ENCODE measurements at regions not wholly inside any gene's neighbourhood (a gene's known extent, or its start where the extent isn't known, plus 50 kb on each side); places are given as distances from the start of the nearest gene placed in this dataset.
A peak's percentile ranks its signal among the peaks of the same experiment; 100 is the strongest.

- no peaks in the 10 kb centered on the region for H3K9me3 Mint-ChIP-seq
- H3K36me3 Mint-ChIP-seq: no peaks in the 10 kb centered on the region
- no peak for ATAC-seq
- no peak for DNase-seq (ENCODE audit: low spot score in 2 of 2)
- no peak overlapping the region for H3K27ac Mint-ChIP-seq
- peaks cover 8% of the 10 kb centered on the region for H3K4me1 Mint-ChIP-seq
- no peak overlapping the region for H3K4me3 Mint-ChIP-seq
These were observed 100.0 kb downstream of the ADRA2C start for GRCh38 chr4:3865986-3866812.

- no peaks in the 10 kb centered on the region for H3K9me3 Mint-ChIP-seq
- no peak overlapping the region for H3K4me3 Mint-ChIP-seq
- H3K36me3 Mint-ChIP-seq: no peaks in the 10 kb centered on the region
- DNase-seq (ENCODE audit: low spot score in 2 of 2): no peak
- H3K27ac Mint-ChIP-seq: no peak overlapping the region
- peaks cover 11% of the 10 kb centered on the region for H3K4me1 Mint-ChIP-seq
- ATAC-seq: no peak
These were observed 100.6 kb downstream of the ADRA2C start for GRCh38 chr4:3866813-3867129.

- Mint-ChIP-seq H3K4me3 (no peak overlapping the region), H3K4me1 (peaks cover 11% of the 10 kb centered on the region)
- ATAC-seq: no peak
These were observed 101.4 kb downstream of the ADRA2C start for GRCh38 chr4:3867403-3868100.

GRCh38 chr4:3868211-3869173, 102.3 kb downstream of the ADRA2C start:
- Mint-ChIP-seq H3K27ac (no peak overlapping the region), H3K9me3 (no peaks in the 10 kb centered on the region), H3K4me1 (peaks cover 18% of the 10 kb centered on the region), H3K4me3 (no peak overlapping the region), H3K36me3 (no peaks in the 10 kb centered on the region)
- DNase-seq (ENCODE audit: low spot score in 2 of 2) (no peak), ATAC-seq (no peak)

More at GRCh38 chr4:3867403-3868100, 101.4 kb downstream of the ADRA2C start:
- no peaks in the 10 kb centered on the region for H3K36me3 Mint-ChIP-seq
- no peaks in the 10 kb centered on the region for H3K9me3 Mint-ChIP-seq
- DNase-seq (ENCODE audit: low spot score in 2 of 2): no peak
- H3K27ac Mint-ChIP-seq: no peak overlapping the region

- no peak for DNase-seq (ENCODE audit: low spot score in 2 of 2)
- Mint-ChIP-seq H3K9me3 (no peaks in the 10 kb centered on the region), H3K4me3 (no peak overlapping the region), H3K4me1 (peaks cover 18% of the 10 kb centered on the region), H3K36me3 (no peaks in the 10 kb centered on the region), H3K27ac (no peak overlapping the region)
- ATAC-seq: no peak
These were observed 103.0 kb downstream of the ADRA2C start for GRCh38 chr4:3869174-3869572.

GRCh38 chr4:3869661-3870566, 103.7 kb downstream of the ADRA2C start:
- H3K4me3 Mint-ChIP-seq: peak overlapping the region; percentile 40
- ATAC-seq: no peak
- no peak overlapping the region for H3K27ac Mint-ChIP-seq

GRCh38 chr4:3870567-3870962, 104.4 kb downstream of the ADRA2C start:
- H3K4me1 Mint-ChIP-seq: peaks cover 18% of the 10 kb centered on the region
- no peaks in the 10 kb centered on the region for H3K36me3 Mint-ChIP-seq
- H3K4me3 Mint-ChIP-seq: peak overlapping the region; percentile 40
- no peak for ATAC-seq
- H3K27ac Mint-ChIP-seq: no peak overlapping the region
- DNase-seq (ENCODE audit: low spot score in 2 of 2): no peak
- H3K9me3 Mint-ChIP-seq: no peaks in the 10 kb centered on the region

More at GRCh38 chr4:3869661-3870566, 103.7 kb downstream of the ADRA2C start:
- no peaks in the 10 kb centered on the region for H3K36me3 Mint-ChIP-seq
- DNase-seq (ENCODE audit: low spot score in 2 of 2): no peak
- H3K4me1 Mint-ChIP-seq: peaks cover 18% of the 10 kb centered on the region
- no peaks in the 10 kb centered on the region for H3K9me3 Mint-ChIP-seq

GRCh38 chr4:3871181-3871852, 105.1 kb downstream of the ADRA2C start:
- Mint-ChIP-seq H3K36me3 (no peaks in the 10 kb centered on the region), H3K4me3 (peak overlapping the region; percentile 40), H3K4me1 (peaks cover 18% of the 10 kb centered on the region), H3K27ac (no peak overlapping the region), H3K9me3 (no peaks in the 10 kb centered on the region)
- DNase-seq (ENCODE audit: low spot score in 2 of 2) (no peak), ATAC-seq (peak; percentile 43)

- Mint-ChIP-seq H3K4me1 (peaks cover 18% of the 10 kb centered on the region), H3K4me3 (peak overlapping the region; percentile 40)
- DNase-seq (ENCODE audit: low spot score in 2 of 2): no peak
These were observed 106.0 kb downstream of the ADRA2C start for GRCh38 chr4:3871881-3872833.

GRCh38 chr4:3872834-3873313, 106.7 kb downstream of the ADRA2C start:
- Mint-ChIP-seq H3K36me3 (no peaks in the 10 kb centered on the region), H3K9me3 (peaks cover 4% of the 10 kb centered on the region), H3K27ac (no peak overlapping the region), H3K4me1 (peaks cover 18% of the 10 kb centered on the region), H3K4me3 (no peak overlapping the region)
- DNase-seq (ENCODE audit: low spot score in 2 of 2) (no peak), ATAC-seq (no peak)

More at GRCh38 chr4:3871881-3872833, 106.0 kb downstream of the ADRA2C start:
- H3K27ac Mint-ChIP-seq: no peak overlapping the region
- no peak for ATAC-seq
- H3K36me3 Mint-ChIP-seq: no peaks in the 10 kb centered on the region
- H3K9me3 Mint-ChIP-seq: no peaks in the 10 kb centered on the region

GRCh38 chr4:3873408-3874027, 107.3 kb downstream of the ADRA2C start:
- no peak overlapping the region for H3K4me3 Mint-ChIP-seq
- peaks cover 7% of the 10 kb centered on the region for H3K9me3 Mint-ChIP-seq
- DNase-seq (ENCODE audit: low spot score in 2 of 2) (no peak), ATAC-seq (no peak)
- H3K4me1 Mint-ChIP-seq: peaks cover 24% of the 10 kb centered on the region
- H3K36me3 Mint-ChIP-seq: no peaks in the 10 kb centered on the region
- no peak overlapping the region for H3K27ac Mint-ChIP-seq

GRCh38 chr4:3874028-3874415, 107.8 kb downstream of the ADRA2C start:
- no peaks in the 10 kb centered on the region for H3K36me3 Mint-ChIP-seq
- DNase-seq (ENCODE audit: low spot score in 2 of 2): no peak
- ATAC-seq: no peak
- peaks cover 7% of the 10 kb centered on the region for H3K9me3 Mint-ChIP-seq
- H3K4me1 Mint-ChIP-seq: peaks cover 30% of the 10 kb centered on the region
- no peak overlapping the region for H3K4me3 Mint-ChIP-seq
- no peak overlapping the region for H3K27ac Mint-ChIP-seq
